HG02938 (cell line): ENCODE measurements at regions not wholly inside any gene's neighbourhood (a gene's known extent, or its start where the extent isn't known, plus 50 kb on each side); places are given as distances from the start of the nearest gene placed in this dataset.

ENCODE experiments used
- ATAC-seq: cut with Tn5 transposase; IDR thresholded peaks from one replicate; pipeline ENCODE4 v1.9.1; 2021; ENCODE audit warnings: mild to moderate bottlenecking, moderate library complexity; ENCODE audit not compliant: unreplicated experiment

DNA sequence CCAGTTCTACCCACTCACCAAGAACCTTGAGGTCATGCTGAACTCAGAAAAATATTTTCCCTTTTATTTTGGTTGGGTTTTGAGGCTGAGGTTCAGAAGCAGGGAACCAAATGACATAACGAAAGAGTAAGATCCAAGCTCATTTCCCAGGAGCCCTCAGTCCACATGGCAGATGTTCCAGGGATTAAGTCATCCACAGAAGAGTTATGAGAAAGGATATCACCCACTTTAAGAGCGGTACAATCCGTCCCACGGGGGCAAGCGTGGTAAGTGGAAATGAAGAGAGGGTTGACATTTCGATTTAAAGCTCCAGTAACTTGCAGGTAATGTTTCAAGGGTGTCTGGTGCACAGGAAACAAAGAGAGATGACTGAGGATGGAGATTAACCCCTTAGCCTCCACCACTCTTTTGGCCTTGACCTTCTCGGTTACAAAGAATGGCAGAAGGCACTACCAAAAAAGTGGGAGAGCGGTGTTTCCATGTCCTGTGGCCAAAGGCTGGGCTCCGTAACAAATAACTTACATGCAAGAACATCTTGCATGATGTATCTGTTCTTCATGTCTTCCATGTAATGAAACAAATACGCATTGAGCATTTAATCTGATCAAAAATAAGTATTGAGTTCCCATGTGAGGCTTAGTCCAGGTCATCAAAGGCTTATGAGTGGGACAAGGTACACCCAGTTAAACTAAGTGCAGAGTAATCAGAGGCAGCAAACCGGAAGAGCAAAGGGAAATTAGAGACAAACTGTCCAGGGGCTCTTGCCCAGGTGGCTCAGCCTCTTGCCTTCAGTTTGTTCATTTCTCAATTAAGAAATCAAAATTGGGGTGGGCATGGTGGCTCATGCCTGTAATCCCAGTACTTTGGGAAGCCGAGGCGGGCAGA lies 241.4 kb downstream of the TOMM20 start:
- no peak for ATAC-seq

DNA sequence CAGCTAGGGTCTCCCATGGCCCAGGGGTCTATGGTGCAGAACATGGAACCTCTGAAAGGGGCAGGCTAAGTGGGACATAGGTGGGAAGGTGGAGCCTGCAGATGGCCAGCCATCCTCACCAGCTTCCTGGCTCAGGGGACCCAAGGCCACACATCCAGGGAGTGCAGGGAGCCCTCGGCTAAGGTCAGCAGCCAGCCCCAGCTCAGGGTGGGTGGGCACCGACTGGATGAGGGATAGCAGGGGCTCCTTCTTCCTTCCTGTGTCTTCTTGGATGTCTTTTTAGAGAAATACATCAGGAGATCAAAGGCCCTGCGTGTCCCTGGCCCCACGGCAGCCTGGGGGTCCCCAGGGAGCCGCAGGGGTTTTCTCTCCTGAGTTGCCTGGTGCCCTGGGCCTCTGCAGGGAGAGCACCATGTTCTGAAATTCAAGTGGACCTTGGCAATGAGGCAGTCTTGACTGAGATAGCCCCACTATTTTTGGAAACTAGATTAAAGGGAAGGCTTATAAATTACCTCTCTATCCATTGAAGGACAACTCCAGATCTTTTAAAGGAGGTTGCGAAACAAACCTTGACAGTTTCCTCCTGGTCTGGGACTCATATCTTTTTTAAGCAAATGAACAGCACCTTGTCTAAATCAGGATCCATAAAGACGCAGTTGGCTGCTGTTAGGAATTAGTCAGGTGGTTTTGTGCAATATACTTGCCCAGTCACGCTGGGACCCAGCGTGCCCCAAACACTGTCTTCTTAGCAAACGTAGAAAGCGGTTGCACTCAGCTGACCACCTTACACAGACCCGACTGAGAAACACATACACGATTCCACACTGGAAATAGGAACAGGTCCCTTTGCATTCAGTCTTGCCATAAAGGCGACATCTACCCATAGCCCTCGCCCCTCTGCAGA lies 242.3 kb downstream of the TOMM20 start:
- ATAC-seq: no peak

DNA sequence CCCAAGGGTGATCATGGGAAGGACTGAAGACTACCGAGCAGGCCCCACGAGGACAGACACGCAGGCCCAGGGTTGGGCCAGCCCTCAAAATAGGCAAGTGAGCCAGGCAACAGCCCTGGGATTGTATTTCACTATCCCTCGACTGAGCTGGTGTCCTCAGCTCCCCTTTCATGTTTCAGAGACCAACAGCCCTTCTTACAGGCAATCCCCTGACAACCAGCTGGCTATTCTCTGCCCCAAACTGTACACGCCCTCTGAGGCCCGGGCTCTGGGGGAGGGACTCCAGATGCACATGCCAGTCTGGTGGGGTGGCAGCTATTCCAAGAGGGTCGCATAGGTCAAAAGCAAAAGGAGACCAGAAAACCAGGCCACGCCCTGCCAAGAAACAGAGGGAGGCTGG lies 243.0 kb downstream of the TOMM20 start:
- ATAC-seq: no peak

DNA sequence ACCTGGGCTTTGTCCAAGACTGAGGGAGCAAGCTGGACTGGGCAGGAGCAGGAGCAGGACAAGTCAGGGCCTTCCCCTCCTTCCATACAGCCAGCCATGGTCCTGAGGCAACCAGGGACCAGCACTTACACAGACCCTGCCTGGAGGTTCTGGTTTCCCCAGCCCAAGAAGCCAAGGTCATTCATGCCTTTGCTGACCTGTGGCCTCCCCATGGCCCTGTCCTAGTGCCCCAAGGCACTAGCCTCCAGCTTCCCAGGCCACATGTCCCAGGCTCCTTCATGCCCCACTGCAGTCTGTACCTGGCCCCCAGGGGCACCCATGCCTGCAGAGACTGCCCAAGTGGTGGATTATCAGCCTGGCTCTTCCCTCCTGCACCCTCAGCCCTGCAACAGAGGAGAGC lies 243.9 kb downstream of the TOMM20 start:
- ATAC-seq: no peak

DNA sequence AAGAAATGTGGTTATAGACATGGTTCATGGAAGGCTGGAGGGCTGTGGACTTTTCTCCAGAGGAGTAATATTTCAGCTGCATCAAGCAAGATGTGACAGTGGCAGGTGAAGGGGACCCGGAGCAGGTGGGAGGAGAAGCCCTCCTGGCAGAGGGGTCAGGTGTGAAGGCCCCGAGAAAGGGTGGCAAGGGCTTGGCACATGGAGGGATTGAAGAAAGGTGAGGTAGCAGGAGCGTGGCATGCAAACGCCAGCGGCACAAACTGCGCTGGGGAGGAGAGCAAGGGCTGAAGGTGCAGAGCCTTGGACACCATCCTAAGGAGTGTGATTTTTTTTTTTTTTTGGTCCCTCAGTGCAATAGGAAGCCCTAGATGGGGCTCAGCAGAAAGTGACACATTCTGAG lies 244.6 kb downstream of the TOMM20 start:
- ATAC-seq: no peak

DNA sequence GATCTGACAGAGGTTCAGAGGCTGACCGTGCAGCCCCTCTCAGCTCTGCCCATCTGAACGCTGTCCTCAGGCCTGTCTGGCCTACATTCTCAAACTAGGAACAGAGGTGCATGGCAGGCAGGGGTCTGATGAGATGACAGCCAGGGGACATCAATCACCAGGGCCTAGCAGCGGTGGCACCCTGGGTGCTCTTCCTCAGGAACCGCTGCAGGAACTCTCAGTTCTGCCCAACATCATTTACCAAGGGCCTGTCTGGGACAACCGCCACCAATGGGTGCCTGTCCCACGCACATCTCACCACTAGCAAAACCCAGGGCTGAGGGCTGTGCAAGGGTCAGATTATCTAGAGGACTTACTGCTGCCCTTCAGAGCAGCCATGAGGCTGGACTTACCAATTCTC lies 245.7 kb downstream of the TOMM20 start:
- no peak for ATAC-seq

DNA sequence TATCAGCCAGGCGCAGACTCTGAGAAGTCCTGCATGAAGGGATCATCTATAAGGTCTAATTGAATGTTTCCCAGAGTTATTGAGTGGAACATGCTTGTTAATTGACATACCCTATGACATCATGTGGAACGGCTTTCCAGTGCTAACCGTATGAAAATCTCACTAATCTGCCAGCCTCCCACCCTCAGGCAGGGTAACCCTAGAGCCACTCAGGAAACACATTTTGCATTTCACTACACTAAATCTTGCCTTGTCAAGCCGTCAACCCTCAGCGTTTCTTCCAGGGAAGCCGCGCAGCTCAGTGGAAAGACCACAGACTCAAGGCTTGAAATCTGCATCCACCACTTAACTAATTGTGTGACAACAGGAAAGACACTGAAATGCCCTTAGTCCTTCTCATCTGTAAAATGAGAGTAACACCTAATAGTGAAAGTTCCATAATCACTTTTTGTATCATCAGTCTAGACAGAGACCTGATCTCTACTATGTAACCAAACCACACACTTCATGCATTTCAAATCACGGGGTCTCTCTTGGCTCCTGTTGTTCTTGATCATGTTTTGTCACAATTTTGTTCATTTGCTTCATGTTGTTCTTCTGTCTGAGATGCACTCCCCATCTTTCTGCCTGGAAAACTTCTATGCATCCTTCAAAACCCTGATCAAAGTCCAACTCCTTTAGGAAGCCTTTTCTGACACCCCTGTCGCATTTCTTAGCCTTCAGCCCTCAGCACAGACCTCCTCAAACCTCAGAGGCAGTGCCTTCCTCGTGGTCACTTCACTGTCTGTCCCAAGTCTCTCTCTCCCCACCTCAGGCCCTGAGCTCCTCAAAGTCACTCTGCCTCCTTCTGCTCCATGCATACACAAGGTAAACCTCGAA lies 246.5 kb downstream of the TOMM20 start:
- ATAC-seq: peak; percentile 88

DNA sequence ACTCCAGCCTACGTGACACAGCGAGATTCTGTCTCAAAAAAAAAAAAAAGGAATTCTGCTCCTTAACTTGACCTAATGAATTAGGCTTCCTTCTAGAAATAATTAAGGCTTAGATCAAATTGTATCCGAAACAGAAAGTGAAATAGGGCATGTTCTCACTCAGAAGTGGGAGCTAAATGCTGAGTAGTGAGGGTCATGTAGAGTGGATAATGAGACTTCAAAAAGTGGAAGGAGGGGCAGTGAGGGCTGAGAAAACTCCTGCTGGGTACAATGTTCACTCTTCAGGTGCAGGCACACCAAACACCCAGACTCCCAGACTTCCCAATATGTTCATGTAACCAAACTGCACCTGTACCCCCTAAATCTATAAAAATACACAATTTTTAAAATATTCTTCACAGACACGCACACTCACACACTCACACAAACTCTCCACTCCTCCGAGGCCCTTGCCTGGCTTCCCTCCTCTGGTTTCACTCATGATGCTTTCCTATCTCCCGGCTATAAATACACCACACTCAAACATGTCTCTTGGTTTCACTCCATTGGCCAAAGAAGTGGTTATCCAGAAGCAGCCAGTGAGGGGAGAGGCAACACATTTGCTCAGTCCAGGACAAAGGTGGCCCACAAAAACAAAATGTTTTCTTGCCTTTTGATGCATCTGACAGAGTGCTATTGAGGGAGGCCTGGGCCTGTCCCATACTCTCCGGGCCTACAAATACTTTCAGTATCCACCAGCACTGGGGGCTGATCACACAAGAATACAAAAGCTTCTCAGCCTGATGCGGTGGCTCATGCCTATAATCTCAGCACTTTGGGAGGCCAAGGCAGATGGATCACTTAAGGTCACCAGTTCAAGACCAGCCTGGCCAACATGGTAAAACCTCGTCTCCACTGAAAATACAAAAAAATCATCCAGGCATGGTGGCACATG lies 249.2 kb downstream of the TOMM20 start:
- ATAC-seq: no peak

DNA sequence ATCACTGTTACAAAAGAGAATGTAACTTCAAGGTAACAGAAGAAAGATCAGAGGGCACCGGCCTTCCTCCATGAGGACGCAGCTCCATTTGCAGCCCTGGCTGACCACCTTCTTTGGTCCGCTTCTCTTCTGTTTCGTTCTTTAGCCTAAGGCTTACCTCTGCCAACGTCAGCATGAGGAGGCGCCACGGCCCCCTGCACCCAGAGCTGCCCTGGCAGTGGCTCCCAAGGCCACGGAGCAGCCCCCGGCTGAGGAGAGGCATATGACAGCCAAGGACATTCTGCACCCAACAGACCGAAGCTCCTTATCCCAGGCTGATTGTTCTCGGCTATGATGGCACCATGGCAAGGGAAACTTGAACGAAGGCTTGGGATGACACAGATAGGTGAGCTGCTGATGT lies 250.3 kb downstream of the TOMM20 start:
- ATAC-seq: no peak

DNA sequence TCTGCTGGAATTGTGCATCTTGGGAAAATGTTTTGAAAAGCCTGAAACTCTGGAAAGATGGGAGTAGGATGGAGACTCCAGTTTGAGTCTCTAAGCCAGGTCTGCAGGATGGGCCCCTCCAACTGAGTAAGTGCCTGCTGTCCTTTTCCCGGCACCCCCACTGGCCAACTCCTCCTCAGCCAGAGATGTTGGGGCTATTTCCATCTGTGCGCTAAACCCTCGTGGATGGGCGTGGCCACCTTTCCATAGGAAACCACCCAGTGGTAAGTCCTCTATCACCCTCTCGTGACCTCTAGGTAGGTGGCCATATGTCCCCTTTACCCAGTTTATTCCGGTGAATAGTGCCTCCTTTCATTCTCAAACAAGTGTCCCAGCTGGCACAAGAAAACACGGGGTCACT lies 250.9 kb downstream of the TOMM20 start:
- no peak for ATAC-seq

DNA sequence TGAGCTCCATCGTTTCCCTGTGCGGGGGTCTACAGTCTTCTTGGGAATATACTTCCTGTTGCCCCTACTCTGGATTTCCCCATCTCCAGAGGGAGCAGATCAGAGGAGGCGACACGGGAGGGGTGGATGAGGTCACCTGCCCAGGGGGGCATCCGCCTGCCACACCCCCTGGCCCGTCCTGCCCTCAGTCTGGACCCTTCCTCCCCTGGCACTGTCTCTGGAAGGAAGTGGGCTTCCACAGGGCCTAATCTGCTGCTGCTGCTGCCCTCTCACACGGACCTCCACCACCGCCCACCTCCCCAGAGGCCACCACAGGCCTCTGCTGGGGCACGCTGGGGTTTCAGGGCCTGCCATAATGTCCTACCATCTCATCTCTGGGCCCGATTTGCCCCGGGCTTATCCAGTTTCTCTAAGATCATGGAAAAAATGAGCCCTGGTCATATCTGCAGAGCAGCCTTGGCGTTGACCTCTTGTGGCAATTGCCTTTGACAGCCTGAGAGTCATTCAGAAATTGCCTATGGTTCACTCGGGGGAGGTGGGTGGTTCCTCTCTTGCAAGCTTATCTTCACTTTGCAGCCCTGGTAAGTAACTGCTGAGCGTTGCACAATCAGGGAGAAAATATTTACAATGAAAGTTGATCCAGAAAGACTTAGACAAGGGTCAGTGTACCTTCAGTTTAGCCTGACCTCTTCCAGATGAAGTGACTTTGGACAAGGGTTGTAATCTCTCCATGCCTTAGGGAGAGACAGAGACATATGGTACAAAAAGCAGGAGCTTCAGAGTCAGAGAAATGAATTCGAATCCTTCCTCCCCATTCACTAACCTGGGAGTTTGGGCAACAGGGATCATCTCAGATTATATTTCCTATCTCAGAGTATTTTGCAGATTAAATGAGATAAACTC lies 252.4 kb downstream of the TOMM20 start:
- ATAC-seq: no peak

DNA sequence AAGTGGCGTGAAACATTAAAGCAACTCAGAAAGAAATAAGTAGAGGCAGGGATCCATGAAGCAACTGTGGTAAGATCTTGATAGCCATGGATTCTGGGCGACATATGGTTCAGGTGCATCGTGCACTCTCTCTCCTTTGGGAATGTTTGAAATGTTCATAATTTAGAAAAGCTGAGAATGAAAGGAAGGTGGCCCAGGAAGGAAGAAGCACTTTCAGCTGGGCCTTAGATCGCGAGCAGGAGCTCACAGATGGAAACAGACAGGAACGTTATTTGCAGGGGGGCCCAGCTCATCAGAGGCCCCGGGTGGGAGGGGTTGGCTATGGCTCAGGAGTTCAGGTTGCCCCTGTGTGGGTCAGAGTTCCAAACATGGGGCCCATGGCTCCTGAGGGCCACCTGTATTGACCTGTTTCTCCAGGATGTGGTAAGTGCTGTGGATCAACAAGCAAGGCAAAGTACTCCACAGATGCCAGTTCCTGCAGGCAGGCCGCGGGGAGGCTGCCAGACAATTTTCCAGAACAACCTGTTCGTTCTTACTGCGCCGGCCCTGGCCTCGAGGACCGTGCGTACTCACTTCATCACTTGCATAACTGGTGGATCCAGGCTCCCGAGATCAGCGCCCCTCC lies 253.2 kb downstream of the TOMM20 start:
- ATAC-seq: no peak

DNA sequence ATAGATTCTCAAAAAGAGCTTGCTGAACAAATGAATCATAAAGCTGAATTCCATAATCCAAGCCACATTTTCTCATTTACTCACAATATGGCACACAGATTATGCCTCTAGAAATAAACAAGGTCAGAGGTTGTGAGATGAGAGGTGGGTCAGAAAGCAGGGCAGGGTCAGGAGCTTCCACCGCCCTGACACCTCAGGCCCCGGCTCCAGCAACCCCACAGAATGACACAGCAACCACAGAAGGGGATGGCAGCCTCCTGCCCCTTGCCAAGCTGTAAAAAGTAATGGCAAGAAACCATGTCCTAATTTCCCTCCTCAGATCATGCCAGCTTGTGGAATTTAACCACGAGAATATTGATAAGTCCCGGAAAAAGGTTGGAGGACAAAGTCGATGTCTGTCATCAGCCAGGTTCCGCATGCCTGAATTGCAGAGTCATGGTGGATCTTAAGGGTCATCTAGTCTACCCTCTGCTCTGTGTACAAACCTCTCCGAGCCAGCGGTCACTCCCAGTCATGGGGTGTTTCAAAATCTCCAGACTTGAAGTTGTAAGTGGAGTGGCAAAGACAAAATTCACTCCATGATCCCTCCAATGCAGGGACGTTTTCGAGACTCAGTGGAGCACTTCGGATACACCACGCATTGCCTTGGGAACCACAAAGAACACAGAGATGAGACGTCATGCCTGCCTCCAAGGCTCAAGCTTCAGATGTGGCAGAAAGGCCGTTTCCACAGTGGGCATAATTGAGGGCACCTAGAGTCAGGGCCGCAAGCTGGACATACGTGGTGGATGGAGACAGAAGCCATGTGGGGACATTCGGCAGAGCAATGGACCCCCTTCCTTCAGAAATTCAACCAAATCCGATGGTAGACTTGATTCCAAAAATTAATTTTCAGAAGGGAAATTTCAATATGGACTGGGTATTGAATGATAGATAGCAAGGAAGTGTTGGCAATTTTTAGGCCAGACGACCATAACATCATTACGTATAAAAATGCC lies 254.0 kb downstream of the TOMM20 start:
- no peak for ATAC-seq

DNA sequence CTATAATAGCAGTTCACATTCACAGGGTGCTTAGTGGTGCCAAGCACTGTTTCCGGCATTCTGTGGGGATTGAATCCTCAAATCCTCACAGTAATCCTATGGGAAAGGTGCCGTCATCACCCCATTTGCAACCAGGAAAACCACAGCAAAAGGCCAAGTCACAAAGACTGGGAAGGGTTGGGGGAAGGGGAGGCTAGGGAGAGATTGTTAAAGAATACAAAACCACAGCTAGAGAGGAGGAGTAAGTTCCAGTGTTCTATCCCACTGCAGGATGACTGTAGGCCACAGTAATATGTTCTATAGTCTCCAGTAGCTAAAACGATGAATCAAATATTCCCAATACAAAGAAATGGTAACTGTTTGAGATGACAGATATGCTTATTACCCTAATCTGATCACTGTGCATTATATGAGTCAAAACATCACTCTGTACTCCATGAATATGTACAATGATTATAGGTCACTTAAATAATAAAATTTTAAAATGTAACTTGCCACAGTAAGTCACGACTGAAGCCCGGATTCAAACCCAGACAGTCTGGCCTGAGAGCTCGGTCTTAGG lies 256.8 kb downstream of the TOMM20 start:
- ATAC-seq: no peak

DNA sequence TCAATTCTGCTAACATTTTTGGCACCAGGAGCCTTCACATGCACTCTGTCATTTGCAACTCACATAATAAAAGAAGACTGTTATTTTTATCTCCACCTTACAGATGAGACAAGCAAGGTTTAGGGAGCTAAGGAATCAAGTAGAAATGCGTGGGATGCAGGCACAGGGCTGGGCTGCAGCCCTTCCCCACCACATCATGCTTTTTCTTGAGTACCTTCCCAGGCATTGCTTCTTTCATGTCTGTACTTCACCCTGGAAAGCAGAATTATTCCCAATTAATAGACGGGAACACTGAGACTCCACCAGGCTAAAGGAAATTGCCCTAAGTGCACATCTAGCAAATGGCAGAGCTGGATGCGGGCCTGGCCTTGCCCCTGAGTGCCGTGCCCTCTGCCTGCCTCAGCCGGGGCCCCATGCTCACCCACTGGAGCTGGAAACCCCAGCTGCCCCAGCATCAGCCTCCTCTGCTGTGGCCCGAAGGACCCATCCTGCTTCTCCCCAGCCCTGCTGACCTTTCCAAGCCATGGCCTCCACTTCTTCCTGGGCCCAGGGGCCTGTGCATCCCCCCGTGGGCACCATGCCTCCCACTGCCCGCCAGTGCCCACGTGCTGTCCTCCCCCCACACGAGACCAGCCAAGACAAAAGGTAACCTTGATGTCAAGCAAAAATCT lies 257.5 kb downstream of the TOMM20 start:
- ATAC-seq: no peak
